Kidney (tissue), 13 donors: ENCODE measurements at regions not wholly inside any gene's neighbourhood (a gene's known extent, or its start where the extent isn't known, plus 50 kb on each side); places are given as distances from the start of the nearest gene placed in this dataset.

Experiments used
- DNase-seq, 5 donors: peaks; one replicate each; pipeline ENCODE4 v3.0.0-alpha.2; 2013 to 2020
- FAIRE-seq: peaks from 2 replicates; lab custom pipeline; 2012; peaks lifted over from hg19 to GRCh38; lab: Jason Lieb, UNC
- H3K27ac ChIP-seq, 2 donors: one replicate each; pipeline ENCODE4 v1.7.0; 2013; ENCODE audit warnings: low read depth in 2 of 2, low read length in 2 of 2, inconsistent platforms in 1 of 2
- H3K27me3 ChIP-seq: one replicate; pipeline ENCODE4 v1.7.1; 2013; ENCODE audit warnings: low read length, inconsistent platforms; ENCODE audit not compliant: control insufficient read depth, insufficient read depth
- H3K36me3 ChIP-seq, 3 donors: one replicate each; pipeline versions ENCODE4 v1.7.0 to v1.7.1; 2013; ENCODE audit warnings: low read length in 3 of 3, control low read depth in 1 of 3, inconsistent platforms in 1 of 3; ENCODE audit not compliant: insufficient read depth in 3 of 3, control insufficient read depth in 2 of 3
- H3K4me1 ChIP-seq, 3 donors: one replicate each; pipeline versions ENCODE4 v1.7.0 to v1.7.1; 2013; ENCODE audit warnings: low read length in 3 of 3, inconsistent platforms in 1 of 3, low read depth in 1 of 3; ENCODE audit not compliant: control insufficient read depth in 2 of 3, insufficient read depth in 2 of 3
- H3K4me3 ChIP-seq, 3 donors: one replicate each; pipeline versions ENCODE4 v1.7.0 to v1.8.1; 2013; ENCODE audit warnings: low read length in 3 of 3, control low read depth in 1 of 3, inconsistent platforms in 1 of 3
- H3K9ac ChIP-seq, 3 donors: one replicate each; pipeline versions ENCODE4 v1.7.0 to v1.7.1; 2013; ENCODE audit warnings: low read length in 3 of 3, control low read depth in 1 of 3, inconsistent platforms in 1 of 3
- H3K9me3 ChIP-seq, 3 donors: one replicate each; pipeline versions ENCODE4 v1.7.0 to v1.7.1; 2013; ENCODE audit warnings: low read length in 3 of 3, control low read depth in 1 of 3, inconsistent platforms in 1 of 3; ENCODE audit not compliant: control insufficient read depth in 2 of 3, insufficient read depth in 1 of 3
- CTCF ChIP-seq: IDR thresholded peaks from 3 replicates; pipeline ENCODE4 v1.5.1; 2012; ENCODE audit warnings: mild to moderate bottlenecking, moderate library complexity, borderline replicate concordance; ENCODE audit not compliant: insufficient read depth; ENCODE audit errors: extremely low read depth
- intact Hi-C: fragments of 100-400 bp; cut with DNase I; formaldehyde crosslinking; loops from one replicate; pipeline ENCODE4 v1.11.1; 2022
- donor health status: control.
- donor health status: control.
- donor health status: control.
- donor health status: control.
- donor health status: control.
- donor health status: DM: yes; HTN: yes; CAD: no.
- donor health status: Normal renal cell carcinoma (clear cell type).

- no peaks in the 10 kb centered on the region for H3K27me3 ChIP-seq
- FAIRE-seq (no peak), DNase-seq (no peak)
- no peak for TF ChIP-seq CTCF
- no peak overlapping the region for H3K9ac ChIP-seq
- H3K4me3 ChIP-seq = no peak overlapping the region
- H3K27ac ChIP-seq = no peak overlapping the region
- no peaks in the 10 kb centered on the region for H3K36me3 ChIP-seq
- intact Hi-C loops = no loop called here
- H3K4me1 ChIP-seq = no peaks in the 10 kb centered on the region
- H3K9me3 ChIP-seq = no peaks in the 10 kb centered on the region
These were observed 78.5 kb downstream of the MID1IP1 start for GRCh38 chrX:38879631-38880220.

GRCh38 chrX:38880296-38880854 is 79.1 kb downstream of the MID1IP1 start:
- Histone ChIP-seq H3K4me1 (no peaks in the 10 kb centered on the region), H3K4me3 (no peak overlapping the region), H3K9me3 (no peaks in the 10 kb centered on the region), H3K9ac (no peak overlapping the region), H3K36me3 (no peaks in the 10 kb centered on the region), H3K27ac (no peak overlapping the region), H3K27me3 (no peaks in the 10 kb centered on the region)
- intact Hi-C loops = no loop called here
- no peak for TF ChIP-seq CTCF
- DNase-seq (no peak), FAIRE-seq (no peak)

GRCh38 chrX:38881066-38881465 is 79.8 kb downstream of the MID1IP1 start:
- H3K36me3 ChIP-seq = no peaks in the 10 kb centered on the region
- no peak overlapping the region for H3K9ac ChIP-seq
- no peaks in the 10 kb centered on the region for H3K9me3 ChIP-seq
- no peaks in the 10 kb centered on the region for H3K27me3 ChIP-seq
- no peak for TF ChIP-seq CTCF
- no peak overlapping the region for H3K27ac ChIP-seq
- no peaks in the 10 kb centered on the region for H3K4me1 ChIP-seq
- intact Hi-C loops = no loop called here
- DNase-seq (no peak), FAIRE-seq (no peak)
- no peak overlapping the region for H3K4me3 ChIP-seq

- H3K36me3 ChIP-seq = no peaks in the 10 kb centered on the region
- no peak for TF ChIP-seq CTCF
- no peak for DNase-seq
- no peaks in the 10 kb centered on the region for H3K27me3 ChIP-seq
- no peak overlapping the region for H3K27ac ChIP-seq
- no peaks in the 10 kb centered on the region for H3K4me1 ChIP-seq
- no peak overlapping the region for H3K9ac ChIP-seq
- no peak for FAIRE-seq
- intact Hi-C loops = no loop called here
- H3K9me3 ChIP-seq = no peaks in the 10 kb centered on the region
- no peak overlapping the region for H3K4me3 ChIP-seq
These were observed 80.5 kb downstream of the MID1IP1 start for GRCh38 chrX:38881727-38882126.
